Activated CD4-positive, alpha-beta T cell treated with anti-CD3 and anti-CD28 coated beads for 48 hours (primary cell): ENCODE measurements at regions not wholly inside any gene's neighbourhood (a gene's known extent, or its start where the extent isn't known, plus 50 kb on each side); places are given as distances from the start of the nearest gene placed in this dataset.

Experiments used
- DNase-seq: peaks from one replicate; pipeline ENCODE4 v3.0.0-alpha.2; 2020

- no peak for DNase-seq
Observed at GRCh38 chr6:150651808-150652470, 52.3 kb downstream of the PLEKHG1 start.

GRCh38 chr6:150652848-150653613 lies 53.3 kb downstream of the PLEKHG1 start:
- no peak for DNase-seq

GRCh38 chr6:150654608-150655007 lies 54.9 kb downstream of the PLEKHG1 start:
- no peak for DNase-seq

- DNase-seq, result no peak
Observed at GRCh38 chr6:150656156-150656555, 56.5 kb downstream of the PLEKHG1 start.

- no peak for DNase-seq
Observed at GRCh38 chr6:150658421-150658820, 58.7 kb downstream of the PLEKHG1 start.

- no peak for DNase-seq
Observed at GRCh38 chr6:150659046-150659763, 59.5 kb downstream of the PLEKHG1 start.

GRCh38 chr6:150661216-150662007 lies 61.7 kb downstream of the PLEKHG1 start:
- no peak for DNase-seq

- no peak for DNase-seq
Observed at GRCh38 chr6:150662814-150663213, 63.1 kb downstream of the PLEKHG1 start.

GRCh38 chr6:150664091-150664490 lies 64.4 kb downstream of the PLEKHG1 start:
- DNase-seq, result no peak

- DNase-seq, result no peak
Observed at GRCh38 chr6:150666071-150666470, 66.4 kb downstream of the PLEKHG1 start.

GRCh38 chr6:150667359-150667758 lies 67.7 kb downstream of the PLEKHG1 start:
- no peak for DNase-seq

GRCh38 chr6:150667977-150668716 lies 68.5 kb downstream of the PLEKHG1 start:
- no peak for DNase-seq

- no peak for DNase-seq
Observed at GRCh38 chr6:150668900-150669302, 69.2 kb downstream of the PLEKHG1 start.

GRCh38 chr6:150670311-150670710 lies 70.6 kb downstream of the PLEKHG1 start:
- no peak for DNase-seq

- DNase-seq, result no peak
Observed at GRCh38 chr6:150672800-150673199, 73.1 kb downstream of the PLEKHG1 start.

GRCh38 chr6:150673720-150674346 lies 74.1 kb downstream of the PLEKHG1 start:
- no peak for DNase-seq

GRCh38 chr6:150676344-150676743 lies 76.7 kb downstream of the PLEKHG1 start:
- DNase-seq, result no peak

GRCh38 chr6:150676772-150677171 lies 77.1 kb downstream of the PLEKHG1 start:
- no peak for DNase-seq

- DNase-seq, result no peak
Observed at GRCh38 chr6:150680510-150680909, 80.8 kb downstream of the PLEKHG1 start.

GRCh38 chr6:150681578-150682395 lies 82.1 kb downstream of the PLEKHG1 start:
- DNase-seq, result no peak

GRCh38 chr6:150683320-150683719 lies 83.6 kb downstream of the PLEKHG1 start:
- DNase-seq, result no peak
